HEK293 (cell line): ENCODE measurements at regions not wholly inside any gene's neighbourhood (a gene's known extent, or its start where the extent isn't known, plus 50 kb on each side); places are given as distances from the start of the nearest gene placed in this dataset.
A peak's percentile ranks its signal among the peaks of the same experiment; 100 is the strongest.

Experiments used
- CTCF ChIP-seq: fragments of 450-650 bp; formaldehyde crosslinking; IDR thresholded peaks from 2 replicates; pipeline ENCODE4 v1.5.1; 2016; ENCODE audit warnings: missing biosample characterization, missing genetic modification characterization
- SP2 ChIP-seq: fragments of 450-650 bp; formaldehyde crosslinking; IDR thresholded peaks from 2 replicates; pipeline ENCODE4 v1.5.1; 2016; ENCODE audit warnings: missing biosample characterization, missing genetic modification characterization
- ZFP41 ChIP-seq: fragments of 450-650 bp; formaldehyde crosslinking; IDR thresholded peaks from 2 replicates; pipeline ENCODE4 v1.5.1; 2016; ENCODE audit warnings: missing biosample characterization, missing genetic modification characterization, borderline replicate concordance
- ZNF10 ChIP-seq: fragments of 450-650 bp; formaldehyde crosslinking; IDR thresholded peaks from 2 replicates; pipeline ENCODE4 v1.5.1; 2017; ENCODE audit warnings: missing biosample characterization, missing genetic modification characterization
- ZNF114 ChIP-seq: fragments of 450-650 bp; formaldehyde crosslinking; IDR thresholded peaks from 2 replicates; pipeline ENCODE4 v1.5.0; 2017; ENCODE audit warnings: missing biosample characterization, missing genetic modification characterization
- ZNF146 ChIP-seq: fragments of 450-650 bp; formaldehyde crosslinking; IDR thresholded peaks from 2 replicates; pipeline ENCODE4 v1.5.1; 2016; ENCODE audit warnings: missing biosample characterization, missing genetic modification characterization
- ZNF211 ChIP-seq: fragments of 450-650 bp; formaldehyde crosslinking; IDR thresholded peaks from 2 replicates; pipeline ENCODE4 v1.5.1; 2016; ENCODE audit warnings: low read depth, missing biosample characterization, missing genetic modification characterization
- ZNF311 ChIP-seq: fragments of 450-650 bp; formaldehyde crosslinking; IDR thresholded peaks from 2 replicates; pipeline ENCODE4 v1.5.1; 2017; ENCODE audit warnings: missing biosample characterization, missing genetic modification characterization, borderline replicate concordance
- TF ChIP-seq, protein P1 (sequence below): fragments of 450-650 bp; IDR thresholded peaks from 2 replicates; pipeline ENCODE4 v1.5.1; 2018; ENCODE audit warnings: missing biosample characterization, mild to moderate bottlenecking, missing genetic modification characterization

DNA sequence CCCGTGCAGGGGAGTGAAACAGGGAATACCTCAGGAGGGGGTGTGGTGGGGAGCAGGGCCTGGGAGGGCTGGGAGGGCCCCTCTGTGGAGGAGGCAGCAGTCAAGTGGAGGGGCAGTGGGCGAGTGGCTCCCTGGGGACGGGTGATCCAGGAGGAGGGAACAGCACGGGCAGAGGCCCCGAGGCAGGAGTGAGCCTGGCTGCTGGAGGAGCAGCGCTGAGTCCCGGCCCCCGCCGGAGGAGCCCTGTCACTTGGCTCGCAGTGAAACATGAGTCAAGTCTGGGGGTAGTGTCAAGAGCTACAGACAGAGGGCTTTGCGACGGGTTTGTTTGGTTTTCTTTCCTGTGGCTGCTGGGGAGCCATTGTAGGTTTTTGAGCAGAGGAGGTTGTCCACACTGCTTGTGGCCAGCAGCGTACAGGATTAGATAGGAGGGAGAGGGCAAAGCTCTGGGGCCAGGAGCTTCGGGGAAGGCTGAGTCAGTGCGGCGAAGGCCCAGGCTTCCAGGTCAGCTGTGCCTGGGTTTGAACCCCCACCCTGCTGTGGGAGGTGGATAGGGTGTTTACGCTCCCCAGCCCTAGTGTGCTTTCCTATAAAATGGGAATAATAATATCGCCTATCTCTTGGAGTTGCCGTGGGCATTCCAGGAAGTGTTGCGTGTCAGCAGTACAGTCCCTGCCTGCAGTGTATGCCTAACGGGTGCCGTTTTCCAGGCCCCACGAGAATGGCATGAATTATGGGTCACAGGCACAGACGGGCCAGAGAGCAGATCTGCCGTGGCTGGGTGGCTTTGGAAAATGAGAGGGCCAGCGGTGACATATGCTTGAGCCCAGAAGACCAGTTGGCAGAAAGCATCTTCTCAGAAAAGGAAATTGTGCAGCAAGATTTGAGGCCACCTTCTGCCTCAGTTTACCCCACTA is 115.9 kb upstream of the CIBAR2 start:
- TF ChIP-seq CTCF = peak; percentile 67
- no peak for TF ChIP-seq ZFP41 (tag by site-specific recombination)
- TF ChIP-seq ZNF211 = no peak
- no peak; the same call in 1 of the 2 replicates for TF ChIP-seq ZNF10 (tag by site-specific recombination)
- no peak; the same call in 1 of the 2 replicates for TF ChIP-seq SP2
- TF ChIP-seq ZNF114 = no peak
- TF ChIP-seq ZNF311 = no peak
- TF ChIP-seq, protein P1, sequence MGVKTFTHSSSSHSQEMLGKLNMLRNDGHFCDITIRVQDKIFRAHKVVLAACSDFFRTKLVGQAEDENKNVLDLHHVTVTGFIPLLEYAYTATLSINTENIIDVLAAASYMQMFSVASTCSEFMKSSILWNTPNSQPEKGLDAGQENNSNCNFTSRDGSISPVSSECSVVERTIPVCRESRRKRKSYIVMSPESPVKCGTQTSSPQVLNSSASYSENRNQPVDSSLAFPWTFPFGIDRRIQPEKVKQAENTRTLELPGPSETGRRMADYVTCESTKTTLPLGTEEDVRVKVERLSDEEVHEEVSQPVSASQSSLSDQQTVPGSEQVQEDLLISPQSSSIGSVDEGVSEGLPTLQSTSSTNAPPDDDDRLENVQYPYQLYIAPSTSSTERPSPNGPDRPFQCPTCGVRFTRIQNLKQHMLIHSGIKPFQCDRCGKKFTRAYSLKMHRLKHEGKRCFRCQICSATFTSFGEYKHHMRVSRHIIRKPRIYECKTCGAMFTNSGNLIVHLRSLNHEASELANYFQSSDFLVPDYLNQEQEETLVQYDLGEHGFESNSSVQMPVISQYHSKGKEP (tag by site-specific recombination) = no peak
- TF ChIP-seq ZNF146 (tag by site-specific recombination) = no peak
